ENCODE measurements at regions not wholly inside any gene's neighbourhood (a gene's known extent, or its start where the extent isn't known, plus 50 kb on each side); places are given as distances from the start of the nearest gene placed in this dataset.

GRCh38 chr2:234334756-234335155 is 162.1 kb downstream of the ARL4C start:
- DNase-seq, result no peak

- DNase-seq, result no peak
Observed at GRCh38 chr2:234334151-234334550, 162.7 kb downstream of the ARL4C start.

- DNase-seq, result no peak
Observed at GRCh38 chr2:234333168-234334130, 163.4 kb downstream of the ARL4C start.

- DNase-seq, result no peak
Observed at GRCh38 chr2:234331966-234332365, 164.9 kb downstream of the ARL4C start.

- DNase-seq, result no peak
Observed at GRCh38 chr2:234331566-234331965, 165.3 kb downstream of the ARL4C start.

GRCh38 chr2:234330902-234331301 is 166.0 kb downstream of the ARL4C start:
- DNase-seq, result no peak

- DNase-seq, result no peak
Observed at GRCh38 chr2:234329202-234329960, 167.5 kb downstream of the ARL4C start.

GRCh38 chr2:234328444-234328990 is 168.4 kb downstream of the ARL4C start:
- no peak for DNase-seq

- DNase-seq, result no peak
Observed at GRCh38 chr2:234326694-234327093, 170.2 kb downstream of the ARL4C start.

- peak; percentile 26 to 60 for DNase-seq
Observed at GRCh38 chr2:234324116-234324515, 172.8 kb downstream of the ARL4C start.

GRCh38 chr2:234322766-234323465 is 174.0 kb downstream of the ARL4C start:
- DNase-seq, result no peak

- no peak for DNase-seq
Observed at GRCh38 chr2:234320066-234320465, 176.8 kb downstream of the ARL4C start.

- DNase-seq, result no peak
Observed at GRCh38 chr2:234318361-234318760, 178.5 kb downstream of the ARL4C start.

- no peak for DNase-seq
Observed at GRCh38 chr2:234313558-234313957, 183.3 kb downstream of the ARL4C start.

GRCh38 chr2:234310166-234310565 is 186.7 kb downstream of the ARL4C start:
- no peak for DNase-seq

GRCh38 chr2:234309431-234309830 is 187.4 kb downstream of the ARL4C start:
- DNase-seq, result no peak

- no peak for DNase-seq
Observed at GRCh38 chr2:234308813-234309195, 188.1 kb downstream of the ARL4C start.

- DNase-seq, result no peak
Observed at GRCh38 chr2:234308073-234308812, 188.6 kb downstream of the ARL4C start.

- no peak for DNase-seq
Observed at GRCh38 chr2:234307322-234307961, 189.4 kb downstream of the ARL4C start.

GRCh38 chr2:234306426-234307173 is 190.3 kb downstream of the ARL4C start:
- DNase-seq, result no peak

- DNase-seq, result no peak
Observed at GRCh38 chr2:234305846-234306245, 191.0 kb downstream of the ARL4C start.

All from hippocampal formation (tissue), 2 donors.